Transverse colon (tissue), 3 donors: ENCODE measurements at regions not wholly inside any gene's neighbourhood (a gene's known extent, or its start where the extent isn't known, plus 50 kb on each side); places are given as distances from the start of the nearest gene placed in this dataset.

Experiments
- EP300 ChIP-seq: sonication (generic); formaldehyde crosslinking; IDR thresholded peaks from one replicate; pipeline ENCODE4 v1.6.1; 2017; ENCODE audit warnings: antibody characterized with exemption, low read depth
- POLR2A ChIP-seq: fragments of 450-650 bp; IDR thresholded peaks from one replicate; pipeline ENCODE4 v1.6.1; 2016; ENCODE audit warnings: antibody characterized with exemption, mild to moderate bottlenecking, moderate library complexity
- TF ChIP-seq, protein P1 (sequence below), 5 experiments: fragments of 200-600 bp in 3 of 5; fragments of 450-650 bp in 2 of 5; sonication (generic) in 3 of 5; IDR thresholded peaks; 1 replicate in 2 of 5; 2 replicates in 3 of 5; pipeline ENCODE4 v1.5.1; 2016 to 2017; ENCODE audit warnings: antibody characterized with exemption in 5 of 5, inconsistent platforms in 3 of 5, mild to moderate bottlenecking in 2 of 5, moderate library complexity in 1 of 5

DNA sequence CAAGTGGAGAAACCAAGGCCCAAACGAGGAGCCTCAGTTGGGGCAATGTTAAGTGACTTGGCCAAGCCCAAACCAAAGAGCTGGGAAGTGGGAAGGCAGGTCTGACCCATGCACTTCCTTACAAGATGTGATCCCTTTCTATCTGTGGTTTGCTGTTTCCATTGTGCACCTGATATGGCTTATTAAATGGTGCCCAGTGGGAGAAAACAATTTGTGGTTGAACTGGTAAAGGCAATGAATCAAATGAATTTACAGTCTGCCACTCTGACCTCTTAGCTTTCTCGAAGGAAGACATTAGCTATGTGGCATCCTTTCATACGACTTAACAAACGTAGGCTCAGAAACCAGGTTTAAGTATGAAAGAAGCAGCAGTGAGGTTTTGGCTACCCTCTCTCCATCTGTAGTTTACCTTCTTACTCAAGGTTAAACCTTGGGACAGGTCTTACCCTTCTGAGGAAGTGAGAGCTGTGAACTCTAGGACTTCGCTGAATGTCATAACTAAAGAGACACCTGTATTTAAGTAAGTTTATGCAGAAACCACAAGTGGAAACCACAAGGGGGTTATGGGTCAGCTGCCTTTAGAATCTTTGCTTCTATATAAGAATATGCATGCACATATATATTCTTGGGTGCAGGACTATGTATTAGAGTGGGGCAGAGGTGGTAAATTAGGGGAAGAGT, 100.5 kb upstream of the SPATA31D4 start:
- TF ChIP-seq, protein P1, sequence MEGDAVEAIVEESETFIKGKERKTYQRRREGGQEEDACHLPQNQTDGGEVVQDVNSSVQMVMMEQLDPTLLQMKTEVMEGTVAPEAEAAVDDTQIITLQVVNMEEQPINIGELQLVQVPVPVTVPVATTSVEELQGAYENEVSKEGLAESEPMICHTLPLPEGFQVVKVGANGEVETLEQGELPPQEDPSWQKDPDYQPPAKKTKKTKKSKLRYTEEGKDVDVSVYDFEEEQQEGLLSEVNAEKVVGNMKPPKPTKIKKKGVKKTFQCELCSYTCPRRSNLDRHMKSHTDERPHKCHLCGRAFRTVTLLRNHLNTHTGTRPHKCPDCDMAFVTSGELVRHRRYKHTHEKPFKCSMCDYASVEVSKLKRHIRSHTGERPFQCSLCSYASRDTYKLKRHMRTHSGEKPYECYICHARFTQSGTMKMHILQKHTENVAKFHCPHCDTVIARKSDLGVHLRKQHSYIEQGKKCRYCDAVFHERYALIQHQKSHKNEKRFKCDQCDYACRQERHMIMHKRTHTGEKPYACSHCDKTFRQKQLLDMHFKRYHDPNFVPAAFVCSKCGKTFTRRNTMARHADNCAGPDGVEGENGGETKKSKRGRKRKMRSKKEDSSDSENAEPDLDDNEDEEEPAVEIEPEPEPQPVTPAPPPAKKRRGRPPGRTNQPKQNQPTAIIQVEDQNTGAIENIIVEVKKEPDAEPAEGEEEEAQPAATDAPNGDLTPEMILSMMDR (IDR thresholded peaks at IDR 0.05), result no peak
- TF ChIP-seq POLR2A (no peak), EP300 (no peak)
